Transverse colon (tissue), 4 donors: ENCODE measurements at regions not wholly inside any gene's neighbourhood (a gene's known extent, or its start where the extent isn't known, plus 50 kb on each side); places are given as distances from the start of the nearest gene placed in this dataset.
"Not testable (repeated sequence)": the region's sequence is repeated elsewhere in the genome, so short reads cannot be mapped to it uniquely, and the experiment has no call there.

Experiments used
- DNase-seq: peaks from one replicate; pipeline ENCODE4 v3.0.0-alpha.2; 2019
- H3K27ac ChIP-seq, 4 donors: fragments of 200-600 bp; sonication (generic); 2 replicates each; pipeline ENCODE4 v1.5.1; 2016 to 2018; ENCODE audit warnings: inconsistent platforms in 4 of 4
- H3K27me3 ChIP-seq: fragments of 200-600 bp; sonication (generic); 2 replicates; pipeline ENCODE4 v1.5.1; 2017; ENCODE audit warnings: inconsistent platforms
- H3K36me3 ChIP-seq, 4 donors: fragments of 200-600 bp; sonication (generic); 2 replicates each; pipeline ENCODE4 v1.5.1; 2017 to 2019; ENCODE audit warnings: inconsistent platforms in 4 of 4
- H3K4me1 ChIP-seq, 4 donors: fragments of 200-600 bp; sonication (generic); 2 replicates each; pipeline ENCODE4 v1.5.1; 2017 to 2020; ENCODE audit warnings: inconsistent platforms in 4 of 4
- H3K4me3 ChIP-seq, 4 donors: fragments of 200-600 bp; sonication (generic); 1 replicate in 1 of 4; 2 replicates in 3 of 4; pipeline versions ENCODE4 v1.5.1 to v1.6.1; 2017 to 2019; ENCODE audit warnings: inconsistent platforms in 4 of 4
- H3K9me3 ChIP-seq, 2 donors: fragments of 200-600 bp; sonication (generic); 2 replicates each; pipeline ENCODE4 v1.5.1; 2017 to 2019; ENCODE audit warnings: inconsistent platforms in 2 of 2
- CTCF ChIP-seq, 5 experiments: fragments of 200-600 bp in 3 of 5; fragments of 450-650 bp in 2 of 5; sonication (generic) in 3 of 5; IDR thresholded peaks; 1 replicate in 2 of 5; 2 replicates in 3 of 5; pipeline ENCODE4 v1.5.1; 2016 to 2017; ENCODE audit warnings: antibody characterized with exemption in 5 of 5, inconsistent platforms in 3 of 5, mild to moderate bottlenecking in 2 of 5, moderate library complexity in 1 of 5
- EP300 ChIP-seq: sonication (generic); formaldehyde crosslinking; IDR thresholded peaks from one replicate; pipeline ENCODE4 v1.6.1; 2017; ENCODE audit warnings: antibody characterized with exemption, low read depth
- POLR2A ChIP-seq: fragments of 450-650 bp; IDR thresholded peaks from one replicate; pipeline ENCODE4 v1.6.1; 2016; ENCODE audit warnings: antibody characterized with exemption, mild to moderate bottlenecking, moderate library complexity
- POLR2AphosphoS5 ChIP-seq, 3 donors: sonication (generic); formaldehyde crosslinking; IDR thresholded peaks; one replicate each; pipeline ENCODE4 v1.6.1; 2016; ENCODE audit warnings: antibody characterized with exemption in 3 of 3
- WGBS, 2 donors: methylation state at CpG; one replicate each; pipeline ENCODE4 v1.1.5; 2018; ENCODE audit warnings: low coverage in 1 of 2; 5-methylcytosine and 5-hydroxymethylcytosine counted together
- in situ Hi-C, 4 donors: fragments of 200-750 bp; cut with MboI; loops; one replicate each; pipeline versions ENCODE4 v1.15.0 to v1.15.1; 2017; ENCODE audit warnings: low sequenced_read_pairs in 3 of 4, low pct_ligation_motif_present in 1 of 4, low pct_unique_long_range_greater_than_20kb in 1 of 4
- intact Hi-C: fragments of 100-400 bp; cut with DNase I; formaldehyde crosslinking; loops from one replicate; pipeline ENCODE4 v1.15.1; 2023; ENCODE audit warnings: low total_unique reads

GRCh38 chr3:5707794-5708193, 520.3 kb downstream of the EDEM1 start:
- H3K27me3 ChIP-seq, result no peaks in the 10 kb centered on the region
- TF ChIP-seq POLR2A (no peak), CTCF (IDR thresholded peaks at IDR 0.05) (no peak), EP300 (no peak), POLR2AphosphoS5 (IDR thresholded peaks at IDR 0.05) (no peak)
- WGBS, 2 donors, result 62 to 70% methylated on average over 2 of the region's 2 CpGs

GRCh38 chr3:5709714-5710113, 522.2 kb downstream of the EDEM1 start:
- H3K36me3 ChIP-seq, result no peaks in the 10 kb centered on the region
- no peaks in the 10 kb centered on the region for H3K9me3 ChIP-seq
- WGBS, 2 donors, result 83 to 86% methylated on average over 1 to 2 of the region's 2 CpGs
- no peaks in the 10 kb centered on the region for H3K27me3 ChIP-seq
- TF ChIP-seq CTCF (IDR thresholded peaks at IDR 0.05) (no peak), EP300 (no peak), POLR2AphosphoS5 (IDR thresholded peaks at IDR 0.05) (no peak), POLR2A (no peak)
- no peak overlapping the region for H3K27ac ChIP-seq
- DNase-seq, result no peak
- no peak overlapping the region for H3K4me3 ChIP-seq
- in situ Hi-C loops (no loop called here), intact Hi-C loops (no loop called here)
- H3K4me1 ChIP-seq, result no peaks in the 10 kb centered on the region

More at GRCh38 chr3:5707794-5708193, 520.3 kb downstream of the EDEM1 start:
- no peaks in the 10 kb centered on the region for H3K9me3 ChIP-seq
- DNase-seq, result no peak
- H3K36me3 ChIP-seq, result no peaks in the 10 kb centered on the region
- in situ Hi-C loops, result no loop called here
- no peak overlapping the region for H3K4me3 ChIP-seq
- intact Hi-C loops, result no loop called here
- no peak overlapping the region for H3K27ac ChIP-seq
- H3K4me1 ChIP-seq, result no peaks in the 10 kb centered on the region

- H3K36me3 ChIP-seq, result no peaks in the 10 kb centered on the region
- intact Hi-C loops, result no loop called here
Measured at GRCh38 chr3:5710718-5711117, 523.2 kb downstream of the EDEM1 start.

GRCh38 chr3:5717254-5717653, 529.7 kb downstream of the EDEM1 start:
- TF ChIP-seq POLR2A (no peak), CTCF (IDR thresholded peaks at IDR 0.05) (no peak), POLR2AphosphoS5 (IDR thresholded peaks at IDR 0.05) (no peak), EP300 (no peak)
- Histone ChIP-seq H3K9me3 (no peaks in the 10 kb centered on the region), H3K4me1 (no peaks in the 10 kb centered on the region), H3K27me3 (no peaks in the 10 kb centered on the region), H3K36me3 (no peaks in the 10 kb centered on the region), H3K4me3 (no peak overlapping the region), H3K27ac (no peak overlapping the region)
- intact Hi-C loops (no loop called here), in situ Hi-C loops (no loop called here)
- no peak for DNase-seq
- WGBS, 2 donors, result 60 to 74% methylated on average over 1 of the region's 1 CpG

More at GRCh38 chr3:5710718-5711117, 523.2 kb downstream of the EDEM1 start:
- no peaks in the 10 kb centered on the region for H3K9me3 ChIP-seq
- in situ Hi-C loops, result no loop called here
- no peak for TF ChIP-seq POLR2A
- TF ChIP-seq EP300, result no peak
- no peak for TF ChIP-seq CTCF (IDR thresholded peaks at IDR 0.05)
- no peak for TF ChIP-seq POLR2AphosphoS5 (IDR thresholded peaks at IDR 0.05)
- H3K27me3 ChIP-seq, result no peaks in the 10 kb centered on the region
- H3K4me3 ChIP-seq, result no peak overlapping the region
- H3K27ac ChIP-seq, result no peak overlapping the region
- 52 to 56% methylated on average over 3 of the region's 3 CpGs for WGBS, 2 donors
- no peak for DNase-seq
- no peaks in the 10 kb centered on the region for H3K4me1 ChIP-seq

- H3K27me3 ChIP-seq, intact Hi-C loops, H3K4me1 ChIP-seq, DNase-seq, in situ Hi-C loops, H3K4me3 ChIP-seq, H3K9me3 ChIP-seq, H3K27ac ChIP-seq, H3K36me3 ChIP-seq: not testable (repeated sequence)
Measured at GRCh38 chr3:5719668-5720067, 532.2 kb downstream of the EDEM1 start.
